ENCODE measurements at regions not wholly inside any gene's neighbourhood (a gene's known extent, or its start where the extent isn't known, plus 50 kb on each side); places are given as distances from the start of the nearest gene placed in this dataset.

DNA sequence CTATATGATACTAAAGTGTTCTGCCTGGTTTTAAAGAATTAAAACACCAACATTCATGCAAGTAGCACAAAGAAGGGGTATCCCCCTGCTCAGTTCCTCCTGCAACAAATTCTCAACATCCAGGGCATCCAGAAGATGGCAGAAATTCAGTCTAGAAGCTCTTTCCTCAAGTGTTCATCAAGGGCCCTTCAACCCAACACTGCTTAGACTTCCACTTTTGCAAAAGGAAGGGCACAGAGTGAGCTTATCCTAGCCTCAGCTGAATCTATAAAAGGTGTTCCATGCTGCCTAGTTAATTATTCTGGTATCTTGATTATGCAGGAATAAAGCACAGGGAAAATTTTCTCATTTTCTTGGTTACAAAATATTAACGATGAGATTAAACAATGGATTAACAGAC lies 275.8 kb upstream of the CRIM1 start:
- FAIRE-seq (no peak), DNase-seq (ENCODE audit: low read depth in 1 of 2, low spot score in 2 of 2) (no peak)
- Histone ChIP-seq H2AK5ac (ENCODE audit: low read depth, low read length) (no peak overlapping the region), H3K9me3 (ENCODE audit: insufficient read depth in 2 of 2, low read depth in 1 of 2, low read length in 1 of 2) (no peaks in the 10 kb centered on the region), H3K18ac (ENCODE audit: extremely low read depth, low read length) (no peak overlapping the region), H3K14ac (ENCODE audit: insufficient read length) (no peak overlapping the region), H2BK20ac (ENCODE audit: low read length) (no peak overlapping the region), H2AFZ (ENCODE audit: low read length) (no peak overlapping the region), H4K5ac (ENCODE audit: insufficient read length, low read depth, low read length) (no peak overlapping the region), H2BK12ac (ENCODE audit: low read depth, low read length) (no peak overlapping the region), H3K4ac (replicated peaks; ENCODE audit: insufficient read length, low read depth, low read length) (no peak overlapping the region), H3K79me2 (ENCODE audit: control insufficient read depth in 1 of 2, insufficient read depth in 2 of 2, low read length in 2 of 2) (no peaks in the 10 kb centered on the region), H4K20me1 (replicated peaks in 1 of 2; ENCODE audit: control insufficient read depth in 1 of 2, insufficient read depth in 2 of 2, low read length in 2 of 2) (no peaks in the 10 kb centered on the region), H4K91ac (replicated peaks; ENCODE audit: insufficient read length, low read length) (no peak overlapping the region), H3K56ac (replicated peaks; ENCODE audit: insufficient read length, low read depth, low read length) (no peak overlapping the region), H3K27me3 (replicated peaks in 1 of 4; ENCODE audit: control insufficient read depth in 3 of 4, extremely low read depth in 1 of 4, insufficient read depth in 3 of 4, low read length in 3 of 4) (no peaks in the 10 kb centered on the region), H3K79me1 (ENCODE audit: low read depth, low read length) (no peaks in the 10 kb centered on the region), H4K8ac (ENCODE audit: extremely low read depth, insufficient read depth, low read length) (no peak overlapping the region), H3K27ac (ENCODE audit: low read depth, low read length) (no peak overlapping the region), H3K4me1 (replicated peaks in 1 of 4; ENCODE audit: control insufficient read depth in 3 of 4, insufficient read depth in 4 of 4, low read length in 3 of 4) (no peaks in the 10 kb centered on the region), H3K4me2 (ENCODE audit: insufficient read depth in 1 of 2, low read depth in 2 of 2, low read length in 2 of 2) (no peak overlapping the region), H2BK120ac (replicated peaks; ENCODE audit: low read depth, low read length) (no peak overlapping the region), H3K9ac (replicated peaks in 1 of 4; ENCODE audit: extremely low read depth in 1 of 4, low read depth in 3 of 4, low read length in 3 of 4) (no peak overlapping the region), H3K4me3 (ENCODE audit: extremely low read depth in 1 of 4, insufficient read depth in 2 of 4, low read depth in 3 of 4, low read length in 4 of 4) (no peak overlapping the region), H3K36me3 (ENCODE audit: control insufficient read depth in 2 of 4, insufficient read depth in 4 of 4, low read length in 3 of 4) (no peaks in the 10 kb centered on the region), H2BK15ac (ENCODE audit: low read length) (no peak overlapping the region), H2BK5ac (ENCODE audit: low read depth, low read length) (no peak overlapping the region), H3K23me2 (ENCODE audit: low read depth, low read length) (no peaks in the 10 kb centered on the region), H3K23ac (ENCODE audit: insufficient read length) (no peak overlapping the region)
- CTCF ChIA-PET (ENCODE audit: partially characterized antibody) = no interaction called here
- POLR2A ChIA-PET (ENCODE audit: partially characterized antibody) = no interaction called here
- WGBS, 2 experiments (ENCODE audit: extremely low coverage in 1 of 2, insufficient coverage in 1 of 2, insufficient read length in 1 of 2, insufficient replicate concordance in 2 of 2, low coverage in 1 of 2, low lambda C conversion rate in 2 of 2, missing lambda C conversion rate in 1 of 2) = 88% methylated on average over 1 of the region's 1 CpG; no CpG with 5 or more reads in 1 of the 2 experiments
- no peak for TF ChIP-seq JUND (IDR thresholded peaks at IDR 0.05; ENCODE audit: low read length)
- no peak for TF ChIP-seq RFX5 (IDR thresholded peaks at IDR 0.05; ENCODE audit: borderline replicate concordance, low read depth, low read length)
- no peak for TF ChIP-seq NANOG (IDR thresholded peaks at IDR 0.05; ENCODE audit: insufficient read depth, low read depth, low read length, poor library complexity, severe bottlenecking)
- no peak for TF ChIP-seq TAF1 (IDR thresholded peaks at IDR 0.05; ENCODE audit: low read depth, low read length)
- TF ChIP-seq ATF3 (IDR thresholded peaks at IDR 0.05; ENCODE audit: insufficient read depth, low read depth, low read length) = no peak
- no peak for TF ChIP-seq RNF2 (IDR thresholded peaks at IDR 0.05; ENCODE audit: borderline replicate concordance, low read depth, low read length, missing control alignments, poor library complexity, severe bottlenecking)
- no peak for TF ChIP-seq SIX5 (IDR thresholded peaks at IDR 0.05; ENCODE audit: low read depth, low read length)
- no peak for TF ChIP-seq YY1 (IDR thresholded peaks at IDR 0.05; ENCODE audit: low read depth, low read length)
- no peak for TF ChIP-seq PHF8 (conservative IDR thresholded peaks at IDR 0.05; ENCODE audit: low read depth, low read length)
- TF ChIP-seq RAD21 (IDR thresholded peaks at IDR 0.05 in 1 of 2, conservative IDR thresholded peaks at IDR 0.05 in 1 of 2; ENCODE audit: low read depth in 2 of 2, low read length in 2 of 2) = no peak
- TF ChIP-seq SAP30 (IDR thresholded peaks at IDR 0.05; ENCODE audit: insufficient read depth, insufficient replicate concordance, low read length) = no peak

Data from H1 (cell line).